ENCODE measurements at regions not wholly inside any gene's neighbourhood (a gene's known extent, or its start where the extent isn't known, plus 50 kb on each side); places are given as distances from the start of the nearest gene placed in this dataset.
"Not testable (repeated sequence)": the region's sequence is repeated elsewhere in the genome, so short reads cannot be mapped to it uniquely, and the experiment has no call there.

DNA sequence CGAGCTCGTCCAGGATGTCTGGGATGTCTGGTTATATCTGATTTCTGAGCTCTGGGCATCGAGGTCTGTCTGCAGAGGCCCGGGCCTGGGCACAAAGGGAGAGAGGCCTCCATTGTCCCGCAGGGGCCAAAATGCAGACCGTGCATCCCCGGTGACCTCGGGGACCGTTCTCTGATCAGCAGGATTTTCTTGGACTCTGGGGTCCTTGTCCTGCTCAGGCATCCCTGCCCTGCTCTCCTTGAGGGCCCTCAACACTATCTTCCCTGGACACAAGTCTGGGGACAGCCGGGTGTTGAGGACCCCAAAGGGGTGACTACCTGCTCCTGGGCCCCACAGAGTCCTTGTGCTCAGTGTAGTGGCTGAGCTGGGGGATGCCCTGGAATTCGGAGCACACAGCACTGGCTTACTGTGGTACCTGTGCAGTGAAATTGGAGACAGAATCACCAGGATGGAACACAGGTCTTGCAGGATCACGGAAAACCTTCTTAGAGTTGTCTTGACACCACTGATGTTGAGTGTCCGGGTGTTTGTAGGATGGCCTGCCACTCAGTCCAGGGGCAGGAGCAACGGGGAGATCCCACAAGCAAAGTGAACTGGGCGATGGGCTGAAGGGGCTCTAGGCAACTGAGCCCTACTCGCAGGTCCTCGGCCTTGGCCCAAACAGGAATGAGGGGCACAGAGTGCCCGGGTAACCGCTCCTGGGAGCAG is 1369.2 kb downstream of the CDH12 start:
- not testable (repeated sequence) for DNase-seq (ENCODE audit: low read depth)

DNA sequence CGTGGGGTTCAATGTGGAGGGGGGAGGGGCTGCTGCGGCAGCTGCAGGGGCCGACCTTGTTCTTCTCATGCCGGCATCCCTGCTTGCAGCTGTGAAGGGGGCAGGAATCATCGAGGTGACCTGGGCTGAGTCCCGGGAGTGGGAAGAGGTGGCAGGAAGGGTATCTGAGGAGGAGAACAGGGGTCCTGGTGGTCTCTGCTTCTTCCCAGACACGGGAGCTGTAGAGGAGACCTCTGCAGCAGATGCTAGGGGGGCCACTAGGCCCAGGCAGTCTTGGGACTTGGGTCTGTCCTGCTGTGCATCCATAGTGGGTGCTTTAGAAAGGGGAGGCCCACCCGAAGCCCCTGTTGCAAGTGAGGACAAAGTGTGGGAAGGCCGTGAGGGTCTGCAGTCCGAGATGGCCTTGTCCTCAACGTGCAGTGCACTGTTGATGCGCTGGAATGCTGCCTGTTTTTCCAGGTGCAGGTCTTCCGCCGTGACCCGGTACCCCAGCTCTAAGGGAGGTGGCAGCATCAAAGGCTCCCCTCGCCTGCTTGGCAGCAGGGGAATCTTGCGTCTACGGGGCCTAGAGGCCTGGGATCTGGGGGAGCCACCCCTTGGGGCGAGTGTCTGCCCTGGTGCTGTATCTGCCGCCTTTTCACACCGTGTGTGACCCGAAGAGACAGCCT is 1370.0 kb downstream of the CDH12 start:
- not testable (repeated sequence) for DNase-seq (ENCODE audit: low read depth)

- DNase-seq (ENCODE audit: low read depth), result not testable (repeated sequence)
Measured at GRCh38 chr5:21482522-21482921, 1370.6 kb downstream of the CDH12 start.

DNA sequence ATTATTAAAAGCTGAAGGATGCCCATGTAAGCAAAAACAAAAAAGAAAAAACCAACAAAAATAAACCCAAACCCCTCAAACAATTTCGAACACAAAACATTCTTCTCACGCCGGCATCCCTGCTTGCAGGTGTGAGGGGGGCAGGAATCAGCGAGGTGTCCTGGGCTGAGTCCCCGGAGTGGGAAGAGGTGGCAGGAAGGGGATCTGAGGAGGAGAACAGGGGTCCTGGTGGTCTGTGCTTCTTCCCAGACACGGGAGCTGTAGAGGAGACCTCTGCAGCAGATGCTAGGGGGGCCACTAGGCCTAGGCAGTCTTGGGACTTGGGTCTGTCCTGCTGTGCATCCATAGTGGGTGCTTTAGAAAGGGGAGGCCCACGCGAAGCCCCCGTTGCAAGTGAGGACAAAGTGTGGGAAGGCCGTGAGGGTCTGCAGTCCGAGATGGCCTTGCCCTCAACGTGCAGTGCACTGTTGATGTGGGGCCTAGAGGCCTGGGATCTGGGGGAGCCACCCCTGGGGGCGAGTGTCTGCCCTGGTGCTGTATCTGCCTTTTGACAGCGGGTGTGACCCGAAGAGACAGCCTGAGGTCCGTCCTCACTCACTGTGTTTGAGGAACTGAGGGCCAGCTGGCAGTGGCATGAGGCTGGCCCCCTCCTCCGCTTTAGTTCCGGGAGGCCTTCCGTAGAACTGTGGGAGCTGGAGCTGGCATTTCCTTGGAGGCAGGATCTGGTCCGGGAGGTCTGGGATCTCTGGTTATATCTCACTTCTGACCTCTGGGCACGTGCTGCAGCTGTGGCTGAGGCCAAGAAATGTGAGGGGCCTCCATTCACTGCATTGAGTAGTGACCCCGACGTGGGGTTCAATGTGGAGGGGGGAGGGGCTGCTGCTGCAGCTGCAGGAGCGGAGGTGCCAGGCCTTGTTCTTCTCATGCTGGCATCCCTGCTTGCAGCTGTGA is 1371.5 kb downstream of the CDH12 start:
- DNase-seq (ENCODE audit: low read depth), result not testable (repeated sequence)

- DNase-seq (ENCODE audit: low read depth), result not testable (repeated sequence)
Measured at GRCh38 chr5:21480054-21480453, 1373.1 kb downstream of the CDH12 start.

DNA sequence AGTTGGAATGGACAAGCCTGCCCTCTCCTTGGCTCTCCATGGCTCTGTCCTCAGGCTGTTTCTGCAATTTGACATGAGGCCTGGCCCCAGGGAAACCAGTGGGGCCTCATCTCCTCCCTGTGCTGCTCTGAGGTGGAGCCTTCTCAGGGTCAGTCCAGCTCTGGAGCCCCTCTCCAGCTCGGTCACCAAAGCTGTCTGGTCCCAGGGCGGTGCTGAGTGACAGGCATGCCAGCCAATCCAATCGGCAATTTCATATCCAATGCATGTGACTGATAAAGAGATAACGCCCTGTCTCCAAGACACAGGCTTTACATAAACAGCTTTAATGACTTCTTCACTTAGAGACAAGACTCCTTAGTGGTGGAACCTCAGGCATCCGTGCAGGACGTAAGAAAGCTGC is 1379.2 kb downstream of the CDH12 start:
- DNase-seq (ENCODE audit: low read depth), result not testable (repeated sequence)

DNA sequence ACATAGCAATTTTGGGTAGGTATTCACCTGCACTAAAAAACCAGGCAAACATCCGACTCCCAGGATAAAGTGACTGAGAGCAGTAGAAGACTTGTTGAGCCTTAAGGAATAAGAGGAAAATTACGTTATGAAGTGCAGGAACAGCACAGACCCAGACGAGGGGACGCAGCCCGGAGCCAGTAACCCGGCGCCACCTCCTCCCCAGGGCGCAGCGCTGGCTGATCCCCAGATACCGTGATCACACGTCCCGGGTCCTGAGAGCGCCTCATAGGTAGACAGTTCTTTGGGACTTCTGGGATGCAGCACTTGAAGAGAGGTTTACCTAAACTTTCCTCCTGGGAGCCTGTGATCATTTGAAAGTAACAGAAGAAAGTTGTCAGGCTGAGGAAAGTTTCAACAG is 1379.7 kb downstream of the CDH12 start:
- not testable (repeated sequence) for DNase-seq (ENCODE audit: low read depth)

DNA sequence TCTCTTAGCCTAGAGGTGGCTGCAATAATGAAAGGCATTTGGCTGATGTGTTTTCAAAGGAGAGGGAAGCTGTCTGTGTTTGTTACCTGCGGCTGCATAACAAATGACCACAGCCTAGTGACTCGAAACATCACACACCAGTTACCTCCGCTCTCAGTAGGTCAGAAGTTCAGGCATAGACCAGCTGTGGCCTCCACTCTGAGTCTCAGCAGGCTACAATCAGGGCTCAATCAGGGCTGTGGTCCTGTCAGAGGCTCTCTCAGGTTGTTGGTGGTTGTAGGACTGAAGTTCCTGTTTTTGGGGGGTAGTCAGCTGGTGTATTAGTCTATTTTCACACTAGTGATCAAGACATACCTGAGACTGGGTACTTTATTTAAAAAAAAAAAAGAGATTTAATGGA is 1381.5 kb downstream of the CDH12 start:
- DNase-seq (ENCODE audit: low read depth), result not testable (repeated sequence)

GRCh38 chr5:21469523-21470101 is 1383.5 kb downstream of the CDH12 start:
- peak; percentile 32 for DNase-seq (ENCODE audit: low read depth)

DNA sequence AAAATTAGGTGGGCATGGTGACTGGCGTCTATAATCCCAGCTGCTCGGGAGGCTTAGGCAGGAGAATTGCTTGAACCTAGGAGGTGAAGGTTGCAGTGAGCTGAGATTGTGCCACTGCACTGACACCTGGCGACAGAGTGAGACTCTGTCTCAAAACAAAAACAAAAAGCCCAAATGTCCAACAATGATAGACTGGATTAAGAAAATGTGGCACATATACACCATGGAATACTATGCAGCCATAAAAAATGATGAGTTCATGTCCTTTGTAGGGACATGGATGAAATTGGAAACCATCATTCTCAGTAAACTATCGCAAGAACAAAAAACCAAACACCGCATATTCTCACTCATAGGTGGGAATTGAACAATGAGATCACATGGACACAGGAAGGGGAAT is 1385.6 kb downstream of the CDH12 start:
- DNase-seq (ENCODE audit: low read depth), result not testable (repeated sequence)

- DNase-seq (ENCODE audit: low read depth), result not testable (repeated sequence)
Measured at GRCh38 chr5:21459744-21460073, 1393.4 kb downstream of the CDH12 start.

DNA sequence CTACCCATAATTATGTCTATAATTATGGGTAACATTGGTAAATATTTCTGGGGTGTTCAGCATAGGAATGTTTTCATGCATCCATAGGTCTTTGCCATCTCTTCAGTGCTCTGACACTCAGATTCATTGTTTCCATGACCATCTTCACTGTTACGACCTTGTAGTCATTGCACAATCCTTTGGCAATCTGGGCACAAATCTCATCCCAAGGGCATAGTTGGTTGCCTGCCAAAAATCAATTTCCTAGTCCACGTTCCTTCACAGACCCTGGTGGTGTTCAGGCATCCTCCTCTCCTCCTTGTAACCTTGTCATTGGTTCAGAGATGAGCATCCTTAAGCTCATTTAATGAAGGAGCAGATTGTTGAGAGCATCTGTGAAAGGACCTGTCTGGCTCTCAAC is 1400.7 kb downstream of the CDH12 start:
- no peak for DNase-seq (ENCODE audit: low read depth)

DNA sequence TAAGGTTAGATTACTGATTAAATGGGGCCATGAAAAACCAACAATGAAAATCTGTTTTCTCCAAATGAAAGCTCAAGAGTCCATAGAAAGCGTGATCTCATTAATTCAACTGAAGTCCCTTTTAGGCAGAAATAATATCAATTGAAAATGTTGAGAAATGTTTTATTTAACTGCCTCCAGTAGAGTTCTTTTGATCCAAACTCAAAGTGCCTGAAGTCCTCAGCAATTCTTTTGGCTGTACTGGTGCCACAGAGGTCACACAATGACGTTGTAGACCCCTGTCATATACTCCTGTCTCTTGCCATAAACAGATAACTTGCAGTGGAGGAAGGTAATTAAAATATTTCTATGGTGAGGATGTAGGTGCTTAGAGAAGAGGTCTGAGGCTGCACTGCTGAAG is 1420.5 kb downstream of the CDH12 start:
- DNase-seq (ENCODE audit: low read depth), result no peak

DNA sequence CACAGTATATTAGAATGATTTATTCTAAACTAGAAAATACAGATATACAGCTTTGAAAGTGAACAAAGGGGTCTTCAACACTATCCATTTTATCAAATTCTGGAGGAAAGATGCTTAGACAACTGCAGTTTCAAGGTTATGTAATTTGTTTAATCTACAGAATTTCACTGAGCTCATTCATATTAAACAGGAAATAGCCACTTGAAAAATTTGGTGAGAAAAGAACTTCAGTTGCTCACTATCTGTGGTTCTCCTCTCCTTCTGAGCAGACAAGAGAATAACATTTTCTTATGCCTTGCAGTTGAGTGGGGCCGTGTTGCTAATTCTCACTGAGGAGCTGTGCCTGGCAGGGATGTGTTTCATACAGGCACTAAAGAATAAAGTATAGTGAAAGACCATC is 1428.2 kb downstream of the CDH12 start:
- no peak for DNase-seq (ENCODE audit: low read depth)

DNA sequence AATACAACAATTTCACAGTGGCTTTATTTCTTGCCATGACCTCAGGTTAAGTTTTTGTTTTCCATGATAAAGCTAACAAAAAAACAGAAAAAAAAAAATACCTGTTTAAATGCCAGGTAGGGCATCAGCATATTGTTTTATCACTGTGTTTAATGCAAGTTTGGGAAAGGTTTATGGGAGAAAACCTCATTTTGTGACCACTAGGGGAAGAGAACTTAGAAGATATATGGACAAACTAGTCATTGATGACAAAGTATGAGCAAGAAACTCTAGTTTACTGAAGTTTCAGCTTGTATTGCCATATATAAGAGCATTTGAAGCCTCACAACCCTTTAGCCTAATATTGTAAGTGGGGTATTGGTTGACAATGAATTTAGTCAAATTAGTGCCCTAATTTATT is 1431.4 kb upstream of the CDH18 start:
- DNase-seq (ENCODE audit: low read depth), result peak; percentile 24

DNA sequence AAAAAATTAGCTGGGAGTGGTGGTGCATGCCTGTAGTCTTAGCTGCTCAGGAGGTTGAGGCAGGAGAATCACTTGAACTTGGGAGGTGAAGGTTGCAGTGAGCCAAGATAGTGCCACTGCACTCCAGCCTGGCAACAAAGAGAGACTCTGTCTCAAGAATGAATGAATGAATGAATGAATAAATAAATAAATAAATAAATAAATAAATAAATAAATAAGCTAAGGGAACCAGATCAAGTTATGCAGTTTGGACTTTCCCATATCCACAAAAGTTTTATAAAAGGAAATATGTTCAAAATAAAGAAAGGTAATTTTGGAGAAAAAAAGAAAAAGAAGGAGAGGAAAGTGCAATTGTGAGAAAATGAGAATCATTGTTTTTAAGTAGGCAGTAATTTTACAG is 1414.1 kb upstream of the CDH18 start:
- not testable (repeated sequence) for DNase-seq (ENCODE audit: low read depth)

DNA sequence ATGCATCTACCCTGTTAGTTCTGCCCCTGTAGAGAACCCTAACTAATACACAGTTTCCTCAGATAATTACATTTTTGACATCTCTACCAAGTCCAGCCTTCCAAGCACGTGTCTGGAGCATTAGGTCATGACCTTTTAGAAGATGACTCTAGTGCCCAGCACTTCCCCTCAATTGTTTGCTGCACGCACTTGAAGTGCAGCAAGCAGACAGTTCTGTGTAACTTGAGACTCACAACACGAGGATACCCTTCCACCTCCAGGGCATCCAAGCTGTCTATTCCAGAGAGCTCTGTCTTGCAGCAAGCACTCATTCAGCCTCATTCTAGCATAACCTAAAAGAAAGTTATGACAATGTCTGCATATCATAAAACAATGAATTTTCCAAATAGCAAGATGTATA is 1410.5 kb upstream of the CDH18 start:
- no peak for DNase-seq (ENCODE audit: low read depth)

GRCh38 chr5:21397693-21398092 is 1409.7 kb upstream of the CDH18 start:
- no peak for DNase-seq (ENCODE audit: low read depth)

DNA sequence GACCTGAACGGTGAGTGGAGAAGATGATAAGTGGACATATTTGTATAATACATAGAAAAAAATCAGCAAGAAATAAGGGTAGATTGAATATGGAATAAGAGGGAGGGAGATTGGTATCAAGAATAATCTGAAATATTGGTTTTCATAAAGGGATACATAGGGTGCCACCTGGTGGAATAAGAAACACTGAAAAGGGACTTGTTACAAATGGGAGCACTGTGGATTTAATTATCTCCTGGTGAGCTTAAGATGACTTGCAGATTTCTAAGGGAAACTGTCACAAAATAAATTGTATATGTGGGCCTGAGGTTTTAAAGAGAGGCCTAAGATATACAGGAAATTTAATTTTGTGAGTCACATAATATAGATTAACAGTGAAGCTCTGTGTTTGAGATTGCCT is 1403.5 kb upstream of the CDH18 start:
- DNase-seq (ENCODE audit: low read depth), result peak; percentile 57

DNA sequence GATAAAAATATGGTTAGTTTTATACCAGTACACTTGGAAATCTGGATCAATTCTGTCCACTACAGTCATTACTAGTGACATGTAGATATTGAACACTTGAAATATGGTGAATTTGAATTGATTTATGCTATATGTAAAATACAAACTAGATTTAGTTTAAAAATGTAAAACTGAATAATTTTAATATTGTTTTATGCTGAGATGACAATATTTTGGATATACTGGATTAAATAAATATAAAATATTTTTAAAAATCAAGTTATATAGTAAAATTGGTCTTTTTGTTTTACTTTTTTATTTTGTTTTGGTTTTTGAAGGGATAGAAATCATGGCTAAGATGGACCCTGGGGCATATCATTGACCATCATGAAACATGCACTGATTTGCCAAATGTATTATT is 1372.8 kb upstream of the CDH18 start:
- not testable (repeated sequence) for DNase-seq (ENCODE audit: low read depth)

DNA sequence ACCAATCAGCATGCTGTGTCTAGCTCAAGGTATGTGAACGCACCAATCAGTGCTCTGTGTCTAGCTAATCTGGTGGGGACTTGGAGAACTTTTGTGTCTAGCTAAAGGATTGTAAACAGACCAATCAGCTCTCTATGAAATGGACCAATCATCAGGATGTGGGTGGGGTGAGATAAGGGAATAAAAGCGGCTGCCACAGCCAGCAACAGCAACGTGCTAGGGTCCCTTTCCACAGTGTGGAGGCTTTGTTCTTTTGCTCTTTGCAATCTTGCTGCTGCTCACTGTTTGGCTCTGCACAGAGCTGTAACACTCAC is 1353.9 kb upstream of the CDH18 start:
- DNase-seq (ENCODE audit: low read depth), result not testable (repeated sequence)

- not testable (repeated sequence) for DNase-seq (ENCODE audit: low read depth)
Measured at GRCh38 chr5:21341203-21341947, 1353.4 kb upstream of the CDH18 start.
